CD14-positive monocyte (primary cell): ENCODE measurements at regions not wholly inside any gene's neighbourhood (a gene's known extent, or its start where the extent isn't known, plus 50 kb on each side); places are given as distances from the start of the nearest gene placed in this dataset.

Source experiments
- DNase-seq, 3 donors: peaks; one replicate each; pipeline ENCODE4 v3.0.0-alpha.2; 2011 to 2022
- H2AFZ ChIP-seq: 2 replicates; pipeline ENCODE4 v1.6.0; 2012; ENCODE audit warnings: mild to moderate bottlenecking, low read depth, low read length, inconsistent platforms; ENCODE audit not compliant: insufficient read depth, poor library complexity, severe bottlenecking
- H3K27ac ChIP-seq, 2 donors: 1 replicate in 1 of 2; 2 replicates in 1 of 2; pipeline ENCODE4 v1.5.1; 2012 to 2013; ENCODE audit warnings: low read length in 2 of 2, control low read depth in 1 of 2, inconsistent platforms in 1 of 2, low read depth in 1 of 2, mild to moderate bottlenecking in 1 of 2
- H3K27me3 ChIP-seq, 2 donors: one replicate each; pipeline versions ENCODE4 v1.6.0 to v1.6.1; 2011 to 2013; ENCODE audit warnings: low read length in 2 of 2; ENCODE audit not compliant: control insufficient read depth in 2 of 2, insufficient read depth in 2 of 2
- H3K36me3 ChIP-seq, 2 donors: replicated peaks in 1 of 2; 1 replicate in 1 of 2; 2 replicates in 1 of 2; pipeline versions ENCODE4 v1.5.1 to v1.6.1; 2012 to 2013; ENCODE audit warnings: low read length in 2 of 2, control low read depth in 1 of 2, inconsistent platforms in 1 of 2, mild to moderate bottlenecking in 1 of 2; ENCODE audit not compliant: insufficient read depth in 2 of 2, control insufficient read depth in 1 of 2
- H3K4me1 ChIP-seq, 2 donors: 1 replicate in 1 of 2; 2 replicates in 1 of 2; pipeline versions ENCODE4 v1.5.1 to v1.6.1; 2012 to 2013; ENCODE audit warnings: low read length in 2 of 2, control low read depth in 1 of 2, inconsistent platforms in 1 of 2, mild to moderate bottlenecking in 1 of 2, moderate library complexity in 1 of 2; ENCODE audit not compliant: insufficient read depth in 2 of 2, control insufficient read depth in 1 of 2
- H3K4me2 ChIP-seq: replicated peaks from 2 replicates; pipeline ENCODE3; 2012; ENCODE audit warnings: low read length, moderate library complexity, mild to moderate bottlenecking; ENCODE audit not compliant: poor library complexity, severe bottlenecking; ENCODE audit errors: extremely low read depth
- H3K4me3 ChIP-seq, 3 experiments: fragments of 200-600 bp in 1 of 3; sonication (generic) in 1 of 3; replicated peaks in 1 of 3; 1 replicate in 2 of 3; 2 replicates in 1 of 3; pipeline ENCODE4 v1.5.1; 2011 to 2013; ENCODE audit warnings: low read length in 3 of 3, mild to moderate bottlenecking in 3 of 3, control low read depth in 2 of 3, low read depth in 2 of 3, inconsistent platforms in 1 of 3, moderate library complexity in 1 of 3
- H3K79me2 ChIP-seq: 2 replicates; pipeline ENCODE4 v1.6.0; 2012; ENCODE audit warnings: mild to moderate bottlenecking, control low read depth, inconsistent platforms, low read length, moderate library complexity; ENCODE audit not compliant: insufficient read depth
- H3K9ac ChIP-seq: 2 replicates; pipeline ENCODE4 v1.6.0; 2017; ENCODE audit warnings: low read length, mild to moderate bottlenecking; ENCODE audit not compliant: insufficient read depth, poor library complexity, severe bottlenecking
- H3K9me3 ChIP-seq, 2 donors: replicated peaks in 1 of 2; 1 replicate in 1 of 2; 2 replicates in 1 of 2; pipeline versions ENCODE4 v1.5.1 to v1.6.1; 2012 to 2013; ENCODE audit warnings: low read length in 2 of 2, control low read depth in 1 of 2; ENCODE audit not compliant: control insufficient read depth in 1 of 2, insufficient read depth in 1 of 2
- H4K20me1 ChIP-seq: 2 replicates; pipeline ENCODE4 v1.6.0; 2012; ENCODE audit warnings: mild to moderate bottlenecking, low read length, control low read depth, moderate library complexity; ENCODE audit not compliant: insufficient read depth
- H3K27ac Mint-ChIP-seq, 7 donors: one replicate each; pipeline ENCODE4 v1.8.0; 2020; ENCODE audit warnings: mild to moderate bottlenecking in 7 of 7, mixed read lengths in 7 of 7, moderate library complexity in 6 of 7, inconsistent platforms in 2 of 7
- H3K27me3 Mint-ChIP-seq, 3 donors: one replicate each; pipeline ENCODE4 v1.8.0; 2021 to 2022; ENCODE audit warnings: low read depth in 3 of 3, mild to moderate bottlenecking in 3 of 3, mixed read lengths in 3 of 3, moderate library complexity in 3 of 3, inconsistent platforms in 1 of 3
- H3K36me3 Mint-ChIP-seq, 2 donors: one replicate each; pipeline ENCODE4 v1.8.0; 2020; ENCODE audit warnings: mixed read lengths in 2 of 2, inconsistent platforms in 1 of 2, mild to moderate bottlenecking in 1 of 2
- H3K4me1 Mint-ChIP-seq: one replicate; pipeline ENCODE4 v1.8.0; 2020; ENCODE audit warnings: mild to moderate bottlenecking, mixed read lengths
- H3K4me3 Mint-ChIP-seq, 2 donors: one replicate each; pipeline ENCODE4 v1.8.0; 2020; ENCODE audit warnings: mild to moderate bottlenecking in 2 of 2, mixed read lengths in 2 of 2, moderate library complexity in 1 of 2
- H3K9me3 Mint-ChIP-seq, 7 donors: one replicate each; pipeline ENCODE4 v1.8.0; 2020 to 2022; ENCODE audit warnings: mixed read lengths in 7 of 7, mild to moderate bottlenecking in 6 of 7, moderate library complexity in 6 of 7, inconsistent platforms in 2 of 7
- CTCF ChIP-seq: fragments of 200-600 bp; IDR thresholded peaks from one replicate; pipeline ENCODE4 v1.8.0; 2022; ENCODE audit warnings: antibody characterized with exemption, mild to moderate bottlenecking
- WGBS: methylation state at CpG from one replicate; pipeline ENCODE4 v1.1.5; 2013; ENCODE audit warnings: missing lambda C conversion rate; ENCODE audit not compliant: insufficient coverage; 5-methylcytosine and 5-hydroxymethylcytosine counted together
- intact Hi-C, 2 donors: fragments of 100-400 bp; cut with micrococcal nuclease; formaldehyde crosslinking; loops; one replicate each; pipeline versions ENCODE4 v1.15.0 to v1.15.1; 2023

DNA sequence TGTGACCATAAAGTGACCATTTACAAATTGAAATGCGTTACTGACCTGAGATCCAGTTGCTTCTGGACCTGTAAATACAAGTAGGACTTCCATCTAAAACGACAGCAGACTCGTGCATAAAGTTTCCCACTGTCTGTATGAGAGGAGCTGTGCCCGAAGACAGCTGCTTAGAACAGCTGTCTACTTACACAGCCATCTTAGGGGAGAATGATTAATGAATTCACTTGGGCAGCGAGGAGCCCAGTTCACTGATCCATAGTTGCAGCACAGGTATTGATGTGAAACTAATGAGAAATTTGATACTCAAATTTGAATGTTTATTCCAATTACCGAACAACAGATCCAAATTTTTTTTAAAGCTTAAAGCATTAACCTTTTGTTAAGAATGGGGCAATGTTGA lies 748.1 kb downstream of the NR2F2 start:
- no peaks in the 10 kb centered on the region for H3K79me2 ChIP-seq
- intact Hi-C loops: no loop called here
- H3K36me3 ChIP-seq: no peaks in the 10 kb centered on the region
- no peak overlapping the region for H2AFZ ChIP-seq
- Mint-ChIP-seq H3K27me3 (peaks cover 0 to 2% (median 1%) of the 10 kb centered on the region in 3 donors), H3K9me3 (peaks cover 0 to 9% (median 3%) of the 10 kb centered on the region in 7 donors), H3K36me3 (no peaks in the 10 kb centered on the region), H3K4me1 (no peaks in the 10 kb centered on the region), H3K4me3 (no peak overlapping the region), H3K27ac (no peak overlapping the region)
- H3K9me3 ChIP-seq: no peaks in the 10 kb centered on the region
- DNase-seq: no peak
- no peak overlapping the region for H3K4me3 ChIP-seq
- 29% methylated on average over 1 of the region's 6 CpGs for WGBS
- H3K9ac ChIP-seq: no peak overlapping the region
- H3K4me1 ChIP-seq: no peaks in the 10 kb centered on the region
- no peak overlapping the region for H3K4me2 ChIP-seq
- no peaks in the 10 kb centered on the region for H4K20me1 ChIP-seq
- H3K27ac ChIP-seq: no peak overlapping the region
- TF ChIP-seq CTCF: no peak
- H3K27me3 ChIP-seq: no peaks in the 10 kb centered on the region

DNA sequence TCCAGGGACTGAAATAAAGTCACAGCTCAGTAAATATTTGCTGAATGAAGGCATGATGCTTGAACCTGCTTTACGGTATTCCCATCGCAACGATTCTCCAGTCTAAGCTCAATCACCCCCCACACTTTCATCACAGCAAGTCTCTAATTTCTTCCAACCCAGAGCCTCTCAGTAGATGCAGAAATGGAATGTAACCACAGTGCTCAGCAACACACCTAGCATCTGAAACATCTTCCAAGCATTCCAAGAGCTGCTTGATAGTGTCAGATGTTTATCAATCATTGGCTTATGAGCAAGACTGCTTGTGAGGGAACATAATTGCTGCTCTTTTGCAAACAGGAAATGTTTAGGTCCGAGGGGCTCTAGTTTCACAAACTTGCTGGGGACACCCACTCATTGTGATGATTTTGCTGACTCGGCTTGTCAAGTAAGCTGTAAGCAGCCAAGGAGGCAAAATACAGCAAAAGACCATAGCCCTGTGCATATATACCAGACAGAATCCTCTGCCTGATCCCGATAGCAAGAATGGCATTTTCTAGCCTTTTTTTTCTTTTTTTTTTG lies 751.2 kb downstream of the NR2F2 start:
- Histone ChIP-seq H2AFZ (no peak overlapping the region), H3K4me2 (no peak overlapping the region), H3K79me2 (no peaks in the 10 kb centered on the region), H3K27ac (no peak overlapping the region), H3K4me1 (no peaks in the 10 kb centered on the region), H3K9ac (no peak overlapping the region), H3K36me3 (no peaks in the 10 kb centered on the region), H3K27me3 (peaks cover 0 to 3% of the 10 kb centered on the region in 2 donors), H3K4me3 (no peak overlapping the region), H4K20me1 (no peaks in the 10 kb centered on the region), H3K9me3 (no peaks in the 10 kb centered on the region)
- Mint-ChIP-seq H3K27me3 (peaks cover 5 to 9% (median 5%) of the 10 kb centered on the region in 3 donors), H3K9me3 (peaks cover 0 to 9% (median 3%) of the 10 kb centered on the region in 7 donors), H3K4me3 (no peak overlapping the region), H3K27ac (no peak overlapping the region), H3K4me1 (peaks cover 15% of the 10 kb centered on the region), H3K36me3 (no peaks in the 10 kb centered on the region)
- no peak for TF ChIP-seq CTCF
- intact Hi-C loops: no loop called here
- DNase-seq: no peak
- WGBS: 71% methylated on average over 5 of the region's 6 CpGs
